ENCODE measurements at regions not wholly inside any gene's neighbourhood (a gene's known extent, or its start where the extent isn't known, plus 50 kb on each side); places are given as distances from the start of the nearest gene placed in this dataset.

DNA sequence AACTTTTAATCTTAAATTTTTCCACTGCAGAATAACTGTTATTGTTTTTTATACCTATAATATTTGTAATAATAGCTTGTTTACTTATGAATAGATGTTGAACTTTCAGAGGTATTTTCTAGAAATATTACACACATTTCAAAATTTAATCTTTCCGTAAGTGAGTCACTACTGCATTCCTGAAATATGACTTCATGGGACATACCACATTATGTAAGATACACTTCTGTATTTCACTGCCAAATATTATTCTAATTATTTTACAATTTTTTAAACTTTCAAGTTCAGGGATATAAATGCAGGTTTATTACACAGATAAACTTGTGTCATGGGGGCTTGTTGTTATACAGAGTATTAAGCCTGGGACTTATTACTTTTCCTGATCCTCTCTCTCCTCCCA is 2220.5 kb downstream of the NCAM2 start:
- TF ChIP-seq, protein P1, sequence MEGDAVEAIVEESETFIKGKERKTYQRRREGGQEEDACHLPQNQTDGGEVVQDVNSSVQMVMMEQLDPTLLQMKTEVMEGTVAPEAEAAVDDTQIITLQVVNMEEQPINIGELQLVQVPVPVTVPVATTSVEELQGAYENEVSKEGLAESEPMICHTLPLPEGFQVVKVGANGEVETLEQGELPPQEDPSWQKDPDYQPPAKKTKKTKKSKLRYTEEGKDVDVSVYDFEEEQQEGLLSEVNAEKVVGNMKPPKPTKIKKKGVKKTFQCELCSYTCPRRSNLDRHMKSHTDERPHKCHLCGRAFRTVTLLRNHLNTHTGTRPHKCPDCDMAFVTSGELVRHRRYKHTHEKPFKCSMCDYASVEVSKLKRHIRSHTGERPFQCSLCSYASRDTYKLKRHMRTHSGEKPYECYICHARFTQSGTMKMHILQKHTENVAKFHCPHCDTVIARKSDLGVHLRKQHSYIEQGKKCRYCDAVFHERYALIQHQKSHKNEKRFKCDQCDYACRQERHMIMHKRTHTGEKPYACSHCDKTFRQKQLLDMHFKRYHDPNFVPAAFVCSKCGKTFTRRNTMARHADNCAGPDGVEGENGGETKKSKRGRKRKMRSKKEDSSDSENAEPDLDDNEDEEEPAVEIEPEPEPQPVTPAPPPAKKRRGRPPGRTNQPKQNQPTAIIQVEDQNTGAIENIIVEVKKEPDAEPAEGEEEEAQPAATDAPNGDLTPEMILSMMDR (IDR thresholded peaks at IDR 0.05; ENCODE audit: low read depth, low read length), result no peak
- no peak for TF ChIP-seq EZH2phosphoT487 (IDR thresholded peaks at IDR 0.05; ENCODE audit: low read depth)

Measured in OCI-LY3 (cell line).